ENCODE measurements at regions not wholly inside any gene's neighbourhood (a gene's known extent, or its start where the extent isn't known, plus 50 kb on each side); places are given as distances from the start of the nearest gene placed in this dataset.
A peak's percentile ranks its signal among the peaks of the same experiment; 100 is the strongest.

DNA sequence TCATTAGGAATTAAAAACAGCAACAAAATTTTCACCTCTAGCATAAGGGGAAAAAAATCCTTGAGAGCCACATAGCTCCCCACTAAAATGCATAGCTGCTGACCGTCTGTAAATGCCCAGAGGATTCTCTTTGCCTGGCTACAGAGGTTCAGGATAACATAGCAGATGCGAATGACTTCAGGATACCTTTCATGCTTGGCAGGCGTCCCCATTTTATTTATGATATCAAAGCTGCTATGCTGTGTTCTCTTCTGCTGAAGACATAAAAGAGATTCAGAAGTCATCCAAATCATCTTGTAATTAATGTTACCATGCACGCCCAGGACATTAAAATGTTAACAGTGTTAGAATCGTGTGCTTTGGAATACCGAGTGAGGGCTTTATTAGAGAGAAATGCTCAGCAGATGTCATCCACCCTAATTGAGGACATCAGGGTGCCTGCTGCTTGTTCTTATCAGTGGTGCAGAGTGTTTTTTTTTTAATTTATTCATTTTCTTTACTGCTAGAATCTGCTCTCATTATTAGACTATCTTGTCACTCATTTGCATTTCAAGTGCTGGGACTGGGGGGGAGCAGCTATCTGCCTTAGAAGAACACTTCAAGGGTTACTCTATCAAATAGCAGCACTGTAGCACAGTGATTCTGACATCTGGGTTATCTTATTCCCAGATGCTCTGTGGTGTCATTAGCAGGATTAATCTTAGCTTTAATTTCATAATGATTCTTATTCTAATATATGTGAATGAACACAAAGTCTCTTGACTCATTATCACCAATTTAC, 139.5 kb downstream of the ZNF326 start:
- CTCF ChIA-PET, result interaction anchor here (1.1 kb wide), 1 partner anchor 9 kb away, joined by 3 read pairs; no protein-coding TSS in a partner anchor
- POLR2A ChIA-PET, result no interaction called here
- no peak overlapping the region for H3K27ac ChIP-seq
- no peak for DNase-seq (ENCODE audit: low read depth in 1 of 2, low spot score in 1 of 2)
- TF ChIP-seq RAD21 (conservative IDR thresholded peaks at IDR 0.05 in 1 of 2, IDR thresholded peaks at IDR 0.05 in 1 of 2) (no peak), KDM1A (IDR thresholded peaks at IDR 0.05; ENCODE audit: low read depth) (no peak), ZSCAN20 (CRISPR knock-in tag; IDR thresholded peaks at IDR 0.05) (no peak), MYC (IDR thresholded peaks at IDR 0.05; ENCODE audit: borderline replicate concordance, low read length) (no peak), RCOR1 (IDR thresholded peaks at IDR 0.05; ENCODE audit: low read depth, low read length) (no peak), ZC3H11A (IDR thresholded peaks at IDR 0.05) (no peak), CHD2 (IDR thresholded peaks at IDR 0.05; ENCODE audit: low read length, partially characterized antibody) (no peak), FOSL2 (IDR thresholded peaks at IDR 0.05) (no peak), FOSL2 (CRISPR knock-in tag; IDR thresholded peaks at IDR 0.05) (no peak), ESRRA (IDR thresholded peaks at IDR 0.05; ENCODE audit: borderline replicate concordance, low read length) (no peak), PHF8 (IDR thresholded peaks at IDR 0.05; ENCODE audit: borderline replicate concordance, low read depth) (no peak), FOSB (CRISPR knock-in tag; IDR thresholded peaks at IDR 0.05) (no peak), SMC3 (IDR thresholded peaks at IDR 0.05) (no peak), HDAC2 (IDR thresholded peaks at IDR 0.05) (no peak), JUNB (IDR thresholded peaks at IDR 0.05) (no peak), ZFP36 (IDR thresholded peaks at IDR 0.05; ENCODE audit: borderline replicate concordance, partially characterized antibody) (no peak), FOXS1 (CRISPR knock-in tag; IDR thresholded peaks at IDR 0.05) (no peak), KDM5A (IDR thresholded peaks at IDR 0.05) (no peak)
- TF ChIP-seq, protein P1, sequence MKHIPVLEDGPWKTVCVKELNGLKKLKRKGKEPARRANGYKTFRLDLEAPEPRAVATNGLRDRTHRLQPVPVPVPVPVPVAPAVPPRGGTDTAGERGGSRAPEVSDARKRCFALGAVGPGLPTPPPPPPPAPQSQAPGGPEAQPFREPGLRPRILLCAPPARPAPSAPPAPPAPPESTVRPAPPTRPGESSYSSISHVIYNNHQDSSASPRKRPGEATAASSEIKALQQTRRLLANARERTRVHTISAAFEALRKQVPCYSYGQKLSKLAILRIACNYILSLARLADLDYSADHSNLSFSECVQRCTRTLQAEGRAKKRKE (CRISPR knock-in tag; IDR thresholded peaks at IDR 0.05; ENCODE audit: low read depth), result no peak
- TF ChIP-seq, protein P2, sequence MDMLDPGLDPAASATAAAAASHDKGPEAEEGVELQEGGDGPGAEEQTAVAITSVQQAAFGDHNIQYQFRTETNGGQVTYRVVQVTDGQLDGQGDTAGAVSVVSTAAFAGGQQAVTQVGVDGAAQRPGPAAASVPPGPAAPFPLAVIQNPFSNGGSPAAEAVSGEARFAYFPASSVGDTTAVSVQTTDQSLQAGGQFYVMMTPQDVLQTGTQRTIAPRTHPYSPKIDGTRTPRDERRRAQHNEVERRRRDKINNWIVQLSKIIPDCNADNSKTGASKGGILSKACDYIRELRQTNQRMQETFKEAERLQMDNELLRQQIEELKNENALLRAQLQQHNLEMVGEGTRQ (IDR thresholded peaks at IDR 0.05), result no peak
- no peak overlapping the region for H3K4me2 ChIP-seq
- 16% methylated on average over 6 of the region's 6 CpGs for WGBS (ENCODE audit: missing lambda C conversion rate)
- FAIRE-seq, result no peak
- ATAC-seq, result no peak
- H3K4me1 ChIP-seq, result no peaks in the 10 kb centered on the region
- H3K4me3 ChIP-seq, result no peak overlapping the region
- no peaks in the 10 kb centered on the region for H3K9me3 ChIP-seq

DNA sequence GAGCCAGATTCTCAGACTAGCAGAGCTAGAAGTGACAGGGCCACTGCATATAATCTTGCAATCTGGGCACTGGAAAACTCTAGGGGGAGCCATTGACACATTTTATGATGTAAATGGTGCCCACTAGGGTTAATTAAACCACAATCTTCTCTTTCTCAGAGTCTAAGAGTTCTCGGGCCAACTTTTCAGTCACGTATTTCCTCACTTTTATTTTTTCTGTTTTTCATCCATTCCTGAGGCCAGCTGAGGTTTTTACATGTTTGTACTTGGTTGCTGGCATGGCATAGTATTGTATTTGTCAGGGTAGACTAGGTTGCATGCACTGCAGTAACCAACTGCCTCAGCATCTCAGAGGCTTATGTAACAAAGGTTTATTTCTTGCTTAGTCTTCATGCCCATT, 138.2 kb downstream of the ZNF326 start:
- ATAC-seq (peak; percentile 68 to 76; a peak in 4 of 6 replicates), FAIRE-seq (no peak), DNase-seq (ENCODE audit: low read depth in 1 of 2, low spot score in 1 of 2) (peak in 1 of 2 experiments; percentile 31)
- Histone ChIP-seq H3K9me3 (no peaks in the 10 kb centered on the region), H3K4me3 (no peak overlapping the region), H3K4me2 (no peak overlapping the region), H3K27ac (no peak overlapping the region), H3K4me1 (no peaks in the 10 kb centered on the region)
- TF ChIP-seq CHD2 (IDR thresholded peaks at IDR 0.05; ENCODE audit: low read length, partially characterized antibody) (no peak), HDAC2 (IDR thresholded peaks at IDR 0.05) (no peak), RAD21 (conservative IDR thresholded peaks at IDR 0.05 in 1 of 2, IDR thresholded peaks at IDR 0.05 in 1 of 2) (peak; percentile 42 to 59; a peak in 4 of 5 replicates)
- TF ChIP-seq, protein P3, sequence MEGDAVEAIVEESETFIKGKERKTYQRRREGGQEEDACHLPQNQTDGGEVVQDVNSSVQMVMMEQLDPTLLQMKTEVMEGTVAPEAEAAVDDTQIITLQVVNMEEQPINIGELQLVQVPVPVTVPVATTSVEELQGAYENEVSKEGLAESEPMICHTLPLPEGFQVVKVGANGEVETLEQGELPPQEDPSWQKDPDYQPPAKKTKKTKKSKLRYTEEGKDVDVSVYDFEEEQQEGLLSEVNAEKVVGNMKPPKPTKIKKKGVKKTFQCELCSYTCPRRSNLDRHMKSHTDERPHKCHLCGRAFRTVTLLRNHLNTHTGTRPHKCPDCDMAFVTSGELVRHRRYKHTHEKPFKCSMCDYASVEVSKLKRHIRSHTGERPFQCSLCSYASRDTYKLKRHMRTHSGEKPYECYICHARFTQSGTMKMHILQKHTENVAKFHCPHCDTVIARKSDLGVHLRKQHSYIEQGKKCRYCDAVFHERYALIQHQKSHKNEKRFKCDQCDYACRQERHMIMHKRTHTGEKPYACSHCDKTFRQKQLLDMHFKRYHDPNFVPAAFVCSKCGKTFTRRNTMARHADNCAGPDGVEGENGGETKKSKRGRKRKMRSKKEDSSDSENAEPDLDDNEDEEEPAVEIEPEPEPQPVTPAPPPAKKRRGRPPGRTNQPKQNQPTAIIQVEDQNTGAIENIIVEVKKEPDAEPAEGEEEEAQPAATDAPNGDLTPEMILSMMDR (IDR thresholded peaks at IDR 0.05), result peak; percentile 27; the same call in 2 of the 3 replicates
- WGBS (ENCODE audit: missing lambda C conversion rate), result 0% methylated on average over 2 of the region's 2 CpGs
- CTCF ChIA-PET, result interaction anchor here (0.5 to 1.3 kb wide), 7 partner anchors 10 to 1032 kb away, joined by 3 to 6 read pairs (median 5); no protein-coding TSS in a partner anchor
- POLR2A ChIA-PET, result no interaction called here
